Type B pancreatic cell (in vitro differentiated cells): ENCODE measurements at regions not wholly inside any gene's neighbourhood (a gene's known extent, or its start where the extent isn't known, plus 50 kb on each side); places are given as distances from the start of the nearest gene placed in this dataset.

Experiments
- DNase-seq: peaks from one replicate; pipeline ENCODE4 v3.0.0; 2021; ENCODE audit warnings: mixed read lengths; ENCODE audit not compliant: unreplicated experiment; ENCODE audit errors: extremely low spot score
- H3K27ac Mint-ChIP-seq: 2 replicates; pipeline ENCODE4 v1.8.0; 2021; ENCODE audit warnings: mild to moderate bottlenecking, mixed read lengths
- H3K27me3 Mint-ChIP-seq: 2 replicates; pipeline ENCODE4 v1.8.0; 2021; ENCODE audit warnings: mixed read lengths
- H3K36me3 Mint-ChIP-seq: 2 replicates; pipeline ENCODE4 v1.8.0; 2021; ENCODE audit warnings: mixed read lengths
- H3K4me1 Mint-ChIP-seq: one replicate; pipeline ENCODE4 v1.8.0; 2021; ENCODE audit warnings: mixed read lengths; ENCODE audit not compliant: unreplicated experiment
- H3K4me3 Mint-ChIP-seq: 2 replicates; pipeline ENCODE4 v1.8.0; 2021; ENCODE audit warnings: mild to moderate bottlenecking, mixed read lengths
- H3K9me3 Mint-ChIP-seq: 2 replicates; pipeline ENCODE4 v1.8.0; 2021; ENCODE audit warnings: mixed read lengths
- TF ChIP-seq, protein P1 (sequence below): fragments of 200-600 bp; sonication (generic); conservative IDR thresholded peaks from 2 replicates; pipeline ENCODE4 v1.5.0; 2021; ENCODE audit warnings: antibody characterized with exemption, mild to moderate bottlenecking

DNA sequence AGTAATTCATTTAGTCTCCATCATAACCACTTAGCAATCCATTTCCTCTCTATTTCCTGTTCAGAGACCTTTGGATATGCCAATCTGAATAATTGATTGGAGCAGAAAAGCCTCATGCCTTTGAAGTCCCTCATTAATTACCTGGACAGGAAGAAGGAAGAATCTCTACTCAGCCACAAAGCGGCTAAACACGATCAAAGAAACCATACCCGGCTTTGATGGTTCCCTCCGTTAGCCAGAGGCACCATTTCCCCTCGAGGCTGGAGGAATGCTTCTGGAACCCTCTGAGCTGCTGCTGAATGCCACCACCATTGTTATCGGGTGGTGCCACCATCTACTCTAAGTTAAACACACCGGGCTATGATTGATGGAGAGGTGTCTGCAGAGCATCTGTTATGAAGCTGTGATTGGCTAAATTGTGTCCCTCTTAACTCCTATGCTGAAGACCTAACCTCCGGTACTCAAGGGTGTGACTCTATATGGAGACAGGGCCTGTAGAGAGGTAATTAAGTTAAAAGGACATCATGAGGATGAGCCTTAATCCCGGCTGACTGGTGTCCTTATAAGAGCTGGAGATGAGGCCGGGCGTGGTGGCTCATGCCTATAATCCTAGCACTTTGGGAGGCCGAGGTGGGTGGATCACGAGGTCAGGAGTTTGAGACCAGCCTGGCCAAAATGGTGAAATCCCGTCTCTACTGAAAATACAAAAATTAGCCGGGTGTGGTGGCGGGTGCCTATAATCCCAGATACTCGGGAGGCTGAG, 168.6 kb downstream of the CTTN start:
- Mint-ChIP-seq H3K27me3 (no peaks in the 10 kb centered on the region), H3K9me3 (peaks cover 4% of the 10 kb centered on the region)

DNA sequence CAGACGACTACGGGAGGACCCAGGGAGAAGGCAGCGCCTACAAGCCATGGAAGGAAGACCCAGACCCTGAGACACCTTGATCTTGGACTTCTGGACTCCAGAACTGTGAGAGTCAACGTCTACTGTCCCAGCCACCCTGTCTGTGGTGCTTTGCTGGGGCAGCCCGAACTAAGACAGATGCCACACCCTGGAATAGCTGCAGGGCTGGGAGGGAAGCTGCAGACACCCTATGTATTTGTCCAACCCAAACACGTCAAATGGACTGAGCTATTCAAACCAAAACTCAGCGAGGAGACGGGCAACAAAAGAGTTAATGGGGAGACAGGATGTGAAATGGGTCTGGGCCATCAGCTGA, 169.3 kb downstream of the CTTN start:
- Mint-ChIP-seq H3K4me1 (peaks cover 13% of the 10 kb centered on the region), H3K36me3 (no peaks in the 10 kb centered on the region), H3K4me3 (peak overlapping the region; percentile 12), H3K27ac (no peak overlapping the region), H3K27me3 (no peaks in the 10 kb centered on the region), H3K9me3 (peaks cover 4% of the 10 kb centered on the region)
- DNase-seq, result no peak
- TF ChIP-seq, protein P1, sequence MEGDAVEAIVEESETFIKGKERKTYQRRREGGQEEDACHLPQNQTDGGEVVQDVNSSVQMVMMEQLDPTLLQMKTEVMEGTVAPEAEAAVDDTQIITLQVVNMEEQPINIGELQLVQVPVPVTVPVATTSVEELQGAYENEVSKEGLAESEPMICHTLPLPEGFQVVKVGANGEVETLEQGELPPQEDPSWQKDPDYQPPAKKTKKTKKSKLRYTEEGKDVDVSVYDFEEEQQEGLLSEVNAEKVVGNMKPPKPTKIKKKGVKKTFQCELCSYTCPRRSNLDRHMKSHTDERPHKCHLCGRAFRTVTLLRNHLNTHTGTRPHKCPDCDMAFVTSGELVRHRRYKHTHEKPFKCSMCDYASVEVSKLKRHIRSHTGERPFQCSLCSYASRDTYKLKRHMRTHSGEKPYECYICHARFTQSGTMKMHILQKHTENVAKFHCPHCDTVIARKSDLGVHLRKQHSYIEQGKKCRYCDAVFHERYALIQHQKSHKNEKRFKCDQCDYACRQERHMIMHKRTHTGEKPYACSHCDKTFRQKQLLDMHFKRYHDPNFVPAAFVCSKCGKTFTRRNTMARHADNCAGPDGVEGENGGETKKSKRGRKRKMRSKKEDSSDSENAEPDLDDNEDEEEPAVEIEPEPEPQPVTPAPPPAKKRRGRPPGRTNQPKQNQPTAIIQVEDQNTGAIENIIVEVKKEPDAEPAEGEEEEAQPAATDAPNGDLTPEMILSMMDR, result no peak

More for the DNA sequence above, 168.6 kb downstream of the CTTN start:
- no peak overlapping the region for H3K4me3 Mint-ChIP-seq
- no peak overlapping the region for H3K27ac Mint-ChIP-seq
- no peaks in the 10 kb centered on the region for H3K36me3 Mint-ChIP-seq
- no peak for DNase-seq
- peaks cover 13% of the 10 kb centered on the region for H3K4me1 Mint-ChIP-seq
- TF ChIP-seq, protein P1, result no peak

DNA sequence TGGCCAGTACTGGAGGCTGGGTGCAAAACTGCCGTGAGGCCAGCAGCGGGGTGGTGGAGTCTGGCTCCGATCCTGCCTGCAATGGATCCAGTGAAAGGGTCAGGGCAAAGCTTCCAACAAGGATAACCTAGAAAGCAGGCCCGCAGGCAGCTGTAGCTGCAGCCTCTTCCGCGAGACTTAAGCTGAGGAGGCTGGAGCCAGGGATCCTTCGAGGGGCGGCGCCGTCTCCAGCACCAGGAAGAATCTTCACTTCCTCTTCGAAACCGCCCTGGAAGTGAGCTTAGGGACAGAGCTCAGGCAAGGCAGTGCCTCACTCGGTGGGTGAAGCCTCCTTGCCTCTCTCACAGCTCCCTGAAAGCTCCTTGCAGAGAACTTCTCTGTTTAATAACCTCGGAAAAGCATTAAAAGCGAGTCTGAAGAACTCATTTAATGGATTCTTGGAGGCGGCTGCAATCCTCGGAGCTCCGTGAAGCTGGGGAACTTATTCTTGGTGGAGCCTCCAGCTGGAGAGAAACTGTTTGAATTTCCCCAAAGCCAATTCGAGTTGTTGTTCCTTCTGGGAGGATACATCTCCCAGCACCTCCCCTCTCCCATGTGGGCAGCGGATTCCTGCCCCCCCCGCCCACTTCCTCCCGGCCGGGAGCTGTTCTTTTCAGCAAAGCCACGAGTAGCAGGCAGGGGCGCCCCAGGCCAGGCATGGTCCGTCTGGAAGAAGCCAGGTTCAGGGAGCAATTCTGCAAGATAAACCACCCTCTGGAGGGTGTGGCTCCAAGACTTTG, 169.9 kb downstream of the CTTN start:
- TF ChIP-seq, protein P1, result peak; percentile 43
- no peaks in the 10 kb centered on the region for H3K36me3 Mint-ChIP-seq
- H3K9me3 Mint-ChIP-seq, result peaks cover 4% of the 10 kb centered on the region
- H3K27ac Mint-ChIP-seq, result no peak overlapping the region
- peaks cover 13% of the 10 kb centered on the region for H3K4me1 Mint-ChIP-seq
- H3K4me3 Mint-ChIP-seq, result no peak overlapping the region
- no peak for DNase-seq
- no peaks in the 10 kb centered on the region for H3K27me3 Mint-ChIP-seq

DNA sequence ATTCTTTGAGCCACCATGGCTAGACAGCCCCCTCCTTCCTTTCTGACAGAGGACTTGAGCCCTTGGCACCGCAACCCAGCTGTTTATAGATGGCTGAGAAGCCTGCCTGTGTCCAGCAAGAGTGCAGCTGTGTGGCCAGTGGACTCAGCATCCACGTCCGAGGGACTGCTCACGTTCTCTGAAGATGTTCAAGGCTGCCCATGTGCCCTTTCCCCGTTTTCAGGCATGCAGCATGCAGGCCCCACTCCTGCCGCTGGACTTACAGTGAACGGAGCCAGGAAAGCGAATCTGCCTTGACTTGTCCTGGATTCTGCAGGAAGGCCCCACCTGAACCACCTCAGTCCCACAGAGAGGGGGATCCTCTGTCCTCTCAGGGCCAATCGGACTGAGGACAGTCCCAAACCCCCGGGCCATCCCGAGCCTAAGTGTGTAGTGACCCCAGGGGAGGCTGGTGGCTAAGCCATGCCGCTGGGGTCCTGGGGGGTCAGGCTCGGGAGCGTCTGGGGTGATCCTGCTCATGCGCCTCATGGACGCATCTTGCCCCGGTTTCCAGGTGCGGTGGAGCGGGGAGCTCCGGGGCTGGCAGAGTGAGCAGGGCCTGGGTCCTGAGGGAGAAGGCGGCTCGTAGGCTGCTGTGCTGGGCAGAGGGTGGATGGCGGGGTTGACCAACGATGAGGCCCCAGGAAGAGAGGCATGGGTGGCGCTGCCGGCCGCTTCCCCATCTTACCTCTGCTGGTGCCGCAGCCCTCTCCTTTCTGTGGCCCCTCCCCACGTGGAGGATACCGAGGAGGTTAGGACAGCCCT, 170.7 kb downstream of the CTTN start:
- no peak overlapping the region for H3K4me3 Mint-ChIP-seq
- TF ChIP-seq, protein P1, result no peak
- H3K9me3 Mint-ChIP-seq, result peaks cover 4% of the 10 kb centered on the region
- DNase-seq, result no peak
- H3K27me3 Mint-ChIP-seq, result no peaks in the 10 kb centered on the region
- H3K4me1 Mint-ChIP-seq, result peaks cover 10% of the 10 kb centered on the region
- no peaks in the 10 kb centered on the region for H3K36me3 Mint-ChIP-seq
- H3K27ac Mint-ChIP-seq, result no peak overlapping the region

DNA sequence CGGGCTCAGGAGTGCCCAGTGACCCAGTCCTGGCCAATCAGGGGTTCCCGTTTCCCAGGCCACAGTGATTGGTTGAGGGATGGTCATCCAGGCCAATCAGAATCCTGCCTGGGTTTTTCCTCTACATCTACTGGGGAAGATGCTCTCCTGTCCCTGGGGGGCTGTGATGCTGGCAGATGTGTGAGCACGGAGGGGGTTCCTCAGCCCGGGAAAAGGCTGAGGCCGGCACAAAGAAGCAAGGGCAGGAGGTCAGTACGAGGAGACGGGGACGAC, 171.2 kb downstream of the CTTN start:
- peaks cover 4% of the 10 kb centered on the region for H3K9me3 Mint-ChIP-seq
- H3K27me3 Mint-ChIP-seq, result no peaks in the 10 kb centered on the region
- no peaks in the 10 kb centered on the region for H3K36me3 Mint-ChIP-seq
- peaks cover 9% of the 10 kb centered on the region for H3K4me1 Mint-ChIP-seq
- DNase-seq, result no peak
- TF ChIP-seq, protein P1, result no peak
- no peak overlapping the region for H3K27ac Mint-ChIP-seq
- H3K4me3 Mint-ChIP-seq, result no peak overlapping the region
